Suprapubic skin (tissue), 4 donors: ENCODE measurements at regions not wholly inside any gene's neighbourhood (a gene's known extent, or its start where the extent isn't known, plus 50 kb on each side); places are given as distances from the start of the nearest gene placed in this dataset.

Experiments used
- DNase-seq, 2 donors: peaks; one replicate each; pipeline ENCODE4 v3.0.0-alpha.2; 2019; ENCODE audit warnings: low spot score in 2 of 2
- H3K27ac ChIP-seq: fragments of 200-600 bp; sonication (generic); one replicate; pipeline ENCODE4 v1.5.1; 2019
- H3K27me3 ChIP-seq: fragments of 200-600 bp; sonication (generic); one replicate; pipeline ENCODE4 v1.5.1; 2019
- H3K36me3 ChIP-seq: fragments of 200-600 bp; sonication (generic); one replicate; pipeline ENCODE4 v1.5.1; 2019
- H3K4me1 ChIP-seq: fragments of 200-600 bp; sonication (generic); one replicate; pipeline ENCODE4 v1.5.1; 2019
- H3K4me3 ChIP-seq: fragments of 200-600 bp; sonication (generic); one replicate; pipeline ENCODE4 v1.5.1; 2019; ENCODE audit warnings: mild to moderate bottlenecking
- H3K9me3 ChIP-seq: fragments of 200-600 bp; sonication (generic); one replicate; pipeline ENCODE4 v1.5.1; 2019
- EP300 ChIP-seq: sonication (generic); formaldehyde crosslinking; IDR thresholded peaks from one replicate; pipeline ENCODE4 v1.6.1; 2017; ENCODE audit warnings: antibody characterized with exemption
- POLR2A ChIP-seq, 2 donors: fragments of 450-650 bp; IDR thresholded peaks; one replicate each; pipeline ENCODE4 v1.6.1; 2017; ENCODE audit warnings: antibody characterized with exemption in 2 of 2, mild to moderate bottlenecking in 2 of 2, moderate library complexity in 2 of 2
- POLR2AphosphoS5 ChIP-seq, 3 donors: sonication (generic); formaldehyde crosslinking; IDR thresholded peaks; one replicate each; pipeline ENCODE4 v1.6.1; 2017; ENCODE audit warnings: antibody characterized with exemption in 3 of 3
- WGBS: methylation state at CpG from one replicate; pipeline ENCODE4 v1.1.5; 2018; 5-methylcytosine and 5-hydroxymethylcytosine counted together
- TF ChIP-seq, protein P1 (sequence below), 2 donors: fragments of 200-600 bp in 1 of 2; fragments of 450-650 bp in 1 of 2; sonication (generic) in 1 of 2; IDR thresholded peaks; one replicate each; pipeline ENCODE4 v1.5.1; 2016 to 2019; ENCODE audit warnings: antibody characterized with exemption in 2 of 2, mild to moderate bottlenecking in 1 of 2, moderate library complexity in 1 of 2

GRCh38 chr13:105778196-105778595, 757.3 kb downstream of the EFNB2 start:
- no peak for DNase-seq
- no peaks in the 10 kb centered on the region for H3K27me3 ChIP-seq
- 54% methylated on average over 1 of the region's 1 CpG for WGBS
- H3K27ac ChIP-seq = no peak overlapping the region
- H3K4me3 ChIP-seq = no peak overlapping the region
- H3K4me1 ChIP-seq = no peaks in the 10 kb centered on the region
- no peaks in the 10 kb centered on the region for H3K36me3 ChIP-seq
- no peaks in the 10 kb centered on the region for H3K9me3 ChIP-seq
- TF ChIP-seq POLR2AphosphoS5 (IDR thresholded peaks at IDR 0.05) = no peak
- no peak for TF ChIP-seq EP300
- TF ChIP-seq, protein P1, sequence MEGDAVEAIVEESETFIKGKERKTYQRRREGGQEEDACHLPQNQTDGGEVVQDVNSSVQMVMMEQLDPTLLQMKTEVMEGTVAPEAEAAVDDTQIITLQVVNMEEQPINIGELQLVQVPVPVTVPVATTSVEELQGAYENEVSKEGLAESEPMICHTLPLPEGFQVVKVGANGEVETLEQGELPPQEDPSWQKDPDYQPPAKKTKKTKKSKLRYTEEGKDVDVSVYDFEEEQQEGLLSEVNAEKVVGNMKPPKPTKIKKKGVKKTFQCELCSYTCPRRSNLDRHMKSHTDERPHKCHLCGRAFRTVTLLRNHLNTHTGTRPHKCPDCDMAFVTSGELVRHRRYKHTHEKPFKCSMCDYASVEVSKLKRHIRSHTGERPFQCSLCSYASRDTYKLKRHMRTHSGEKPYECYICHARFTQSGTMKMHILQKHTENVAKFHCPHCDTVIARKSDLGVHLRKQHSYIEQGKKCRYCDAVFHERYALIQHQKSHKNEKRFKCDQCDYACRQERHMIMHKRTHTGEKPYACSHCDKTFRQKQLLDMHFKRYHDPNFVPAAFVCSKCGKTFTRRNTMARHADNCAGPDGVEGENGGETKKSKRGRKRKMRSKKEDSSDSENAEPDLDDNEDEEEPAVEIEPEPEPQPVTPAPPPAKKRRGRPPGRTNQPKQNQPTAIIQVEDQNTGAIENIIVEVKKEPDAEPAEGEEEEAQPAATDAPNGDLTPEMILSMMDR (IDR thresholded peaks at IDR 0.05) = no peak
- no peak for TF ChIP-seq POLR2A (IDR thresholded peaks at IDR 0.05)

- no peaks in the 10 kb centered on the region for H3K27me3 ChIP-seq
- 75% methylated on average over 7 of the region's 7 CpGs for WGBS
- DNase-seq = no peak
- no peaks in the 10 kb centered on the region for H3K36me3 ChIP-seq
- no peaks in the 10 kb centered on the region for H3K4me1 ChIP-seq
- TF ChIP-seq POLR2A (IDR thresholded peaks at IDR 0.05) = no peak
- no peak for TF ChIP-seq EP300
- TF ChIP-seq, protein P1 (IDR thresholded peaks at IDR 0.05) = no peak
- TF ChIP-seq POLR2AphosphoS5 (IDR thresholded peaks at IDR 0.05) = no peak
- H3K4me3 ChIP-seq = no peak overlapping the region
- H3K9me3 ChIP-seq = no peaks in the 10 kb centered on the region
- no peak overlapping the region for H3K27ac ChIP-seq
Measured at GRCh38 chr13:105774739-105775460, 760.6 kb downstream of the EFNB2 start.

- 38% methylated on average over 7 of the region's 7 CpGs for WGBS
- H3K27me3 ChIP-seq = no peaks in the 10 kb centered on the region
- H3K4me3 ChIP-seq = no peak overlapping the region
- no peak for DNase-seq
- H3K4me1 ChIP-seq = no peaks in the 10 kb centered on the region
- TF ChIP-seq POLR2A (IDR thresholded peaks at IDR 0.05) = no peak
- TF ChIP-seq EP300 = no peak
- TF ChIP-seq, protein P1 (IDR thresholded peaks at IDR 0.05) = no peak
- no peak for TF ChIP-seq POLR2AphosphoS5 (IDR thresholded peaks at IDR 0.05)
- H3K36me3 ChIP-seq = no peaks in the 10 kb centered on the region
- H3K9me3 ChIP-seq = no peaks in the 10 kb centered on the region
- no peak overlapping the region for H3K27ac ChIP-seq
Measured at GRCh38 chr13:105773863-105774538, 761.5 kb downstream of the EFNB2 start.

DNA sequence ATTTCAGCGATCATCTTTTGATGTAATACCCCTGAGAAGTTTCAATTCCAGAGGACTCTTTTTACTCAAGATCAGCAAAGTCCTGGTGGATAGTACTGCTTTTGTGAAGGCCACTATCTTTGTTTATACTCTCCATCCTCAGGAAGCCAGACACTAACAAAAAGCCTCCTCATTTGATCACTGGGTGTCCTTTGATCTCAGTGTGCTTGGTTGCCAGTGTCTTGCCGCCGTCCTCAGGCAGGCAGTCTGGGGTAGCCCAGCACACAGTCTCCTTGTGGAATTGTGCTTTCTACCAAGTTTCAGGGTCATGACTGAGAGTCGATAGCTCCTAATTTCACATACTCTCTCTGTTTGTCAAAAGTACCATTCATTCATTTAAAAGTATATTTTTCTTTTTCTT, 762.2 kb downstream of the EFNB2 start:
- no peak overlapping the region for H3K27ac ChIP-seq
- H3K4me1 ChIP-seq = no peaks in the 10 kb centered on the region
- H3K27me3 ChIP-seq = no peaks in the 10 kb centered on the region
- TF ChIP-seq, protein P1 (IDR thresholded peaks at IDR 0.05) = no peak
- TF ChIP-seq POLR2AphosphoS5 (IDR thresholded peaks at IDR 0.05) (no peak), EP300 (no peak), POLR2A (IDR thresholded peaks at IDR 0.05) (no peak)
- no peak overlapping the region for H3K4me3 ChIP-seq
- H3K36me3 ChIP-seq = no peaks in the 10 kb centered on the region
- 78% methylated on average over 4 of the region's 4 CpGs for WGBS
- H3K9me3 ChIP-seq = no peaks in the 10 kb centered on the region
- no peak for DNase-seq

DNA sequence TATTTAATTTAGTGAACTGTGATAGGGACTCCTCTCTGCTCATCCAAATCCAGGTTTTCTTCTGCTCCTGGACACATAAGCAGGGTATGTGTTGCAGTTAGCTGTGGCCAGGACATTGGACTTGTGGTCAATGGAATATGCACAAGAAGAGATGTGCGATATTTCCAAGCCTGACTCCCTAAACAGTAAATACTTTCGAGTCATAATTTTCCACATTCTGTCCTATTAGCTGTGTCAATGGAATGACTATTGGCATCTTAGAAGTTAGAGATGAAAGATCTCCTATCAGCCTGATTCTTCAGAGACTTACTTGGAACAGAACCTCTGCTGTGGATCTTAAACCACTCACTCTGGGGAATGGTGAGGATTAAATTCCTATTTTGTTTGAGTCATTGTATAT, 771.0 kb downstream of the EFNB2 start:
- DNase-seq = no peak
- no peaks in the 10 kb centered on the region for H3K9me3 ChIP-seq
- TF ChIP-seq EP300 (no peak), POLR2AphosphoS5 (IDR thresholded peaks at IDR 0.05) (no peak), POLR2A (IDR thresholded peaks at IDR 0.05) (no peak)
- TF ChIP-seq, protein P1 (IDR thresholded peaks at IDR 0.05) = no peak
- no peaks in the 10 kb centered on the region for H3K4me1 ChIP-seq
- H3K27ac ChIP-seq = no peak overlapping the region
- H3K36me3 ChIP-seq = no peaks in the 10 kb centered on the region
- no peaks in the 10 kb centered on the region for H3K27me3 ChIP-seq
- WGBS = 93% methylated on average over 2 of the region's 2 CpGs
- no peak overlapping the region for H3K4me3 ChIP-seq
